Testis (tissue), 2 donors: ENCODE measurements at regions not wholly inside any gene's neighbourhood (a gene's known extent, or its start where the extent isn't known, plus 50 kb on each side); places are given as distances from the start of the nearest gene placed in this dataset.
"Not testable (repeated sequence)": the region's sequence is repeated elsewhere in the genome, so short reads cannot be mapped to it uniquely, and the experiment has no call there.

Experiments
- POLR2A ChIP-seq: fragments of 450-650 bp; IDR thresholded peaks from one replicate; pipeline ENCODE4 v1.6.1; 2017; ENCODE audit warnings: antibody characterized with exemption, mild to moderate bottlenecking, moderate library complexity
- TF ChIP-seq, protein P1 (sequence below), 3 experiments: fragments of 450-650 bp in 2 of 3; fragments of 200-600 bp in 1 of 3; sonication (generic) in 1 of 3; IDR thresholded peaks; one replicate each; pipeline ENCODE4 v1.5.1; 2016 to 2019; ENCODE audit warnings: antibody characterized with exemption in 3 of 3, mild to moderate bottlenecking in 2 of 3, moderate library complexity in 1 of 3

DNA sequence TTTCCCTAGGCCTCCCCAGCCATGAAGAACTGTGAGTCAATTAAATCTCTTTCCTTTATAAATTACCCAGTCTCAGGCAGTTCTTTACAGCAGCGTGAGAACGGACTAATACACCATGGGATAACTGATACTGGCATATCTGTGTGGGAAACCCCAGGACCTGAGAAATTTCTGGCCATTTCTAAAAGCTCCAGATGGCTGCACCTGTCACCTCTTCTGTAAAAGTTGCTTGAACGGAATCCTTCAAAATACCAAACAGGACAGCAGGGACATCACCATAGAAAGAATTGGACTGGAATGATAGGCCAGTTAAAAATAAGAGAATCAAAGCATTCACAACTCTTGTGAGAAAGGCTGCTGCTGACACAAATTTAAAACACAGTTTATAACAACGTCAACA lies 134.0 kb upstream of the FOXD4L5 start:
- TF ChIP-seq POLR2A, result not testable (repeated sequence)
- TF ChIP-seq, protein P1, sequence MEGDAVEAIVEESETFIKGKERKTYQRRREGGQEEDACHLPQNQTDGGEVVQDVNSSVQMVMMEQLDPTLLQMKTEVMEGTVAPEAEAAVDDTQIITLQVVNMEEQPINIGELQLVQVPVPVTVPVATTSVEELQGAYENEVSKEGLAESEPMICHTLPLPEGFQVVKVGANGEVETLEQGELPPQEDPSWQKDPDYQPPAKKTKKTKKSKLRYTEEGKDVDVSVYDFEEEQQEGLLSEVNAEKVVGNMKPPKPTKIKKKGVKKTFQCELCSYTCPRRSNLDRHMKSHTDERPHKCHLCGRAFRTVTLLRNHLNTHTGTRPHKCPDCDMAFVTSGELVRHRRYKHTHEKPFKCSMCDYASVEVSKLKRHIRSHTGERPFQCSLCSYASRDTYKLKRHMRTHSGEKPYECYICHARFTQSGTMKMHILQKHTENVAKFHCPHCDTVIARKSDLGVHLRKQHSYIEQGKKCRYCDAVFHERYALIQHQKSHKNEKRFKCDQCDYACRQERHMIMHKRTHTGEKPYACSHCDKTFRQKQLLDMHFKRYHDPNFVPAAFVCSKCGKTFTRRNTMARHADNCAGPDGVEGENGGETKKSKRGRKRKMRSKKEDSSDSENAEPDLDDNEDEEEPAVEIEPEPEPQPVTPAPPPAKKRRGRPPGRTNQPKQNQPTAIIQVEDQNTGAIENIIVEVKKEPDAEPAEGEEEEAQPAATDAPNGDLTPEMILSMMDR (IDR thresholded peaks at IDR 0.05), result not testable (repeated sequence)
